Jurkat, Clone E6-1 (cell line): ENCODE measurements at regions not wholly inside any gene's neighbourhood (a gene's known extent, or its start where the extent isn't known, plus 50 kb on each side); places are given as distances from the start of the nearest gene placed in this dataset.

ENCODE experiments used
- DNase-seq: peaks from one replicate; pipeline ENCODE4 v3.0.0-alpha.2; 2011; ENCODE audit warnings: low read depth, low spot score
- H3K4me3 ChIP-seq: 2 replicates; pipeline ENCODE4 v1.5.1; 2011; ENCODE audit warnings: mild to moderate bottlenecking, low read length, control low read depth, moderate library complexity

DNA sequence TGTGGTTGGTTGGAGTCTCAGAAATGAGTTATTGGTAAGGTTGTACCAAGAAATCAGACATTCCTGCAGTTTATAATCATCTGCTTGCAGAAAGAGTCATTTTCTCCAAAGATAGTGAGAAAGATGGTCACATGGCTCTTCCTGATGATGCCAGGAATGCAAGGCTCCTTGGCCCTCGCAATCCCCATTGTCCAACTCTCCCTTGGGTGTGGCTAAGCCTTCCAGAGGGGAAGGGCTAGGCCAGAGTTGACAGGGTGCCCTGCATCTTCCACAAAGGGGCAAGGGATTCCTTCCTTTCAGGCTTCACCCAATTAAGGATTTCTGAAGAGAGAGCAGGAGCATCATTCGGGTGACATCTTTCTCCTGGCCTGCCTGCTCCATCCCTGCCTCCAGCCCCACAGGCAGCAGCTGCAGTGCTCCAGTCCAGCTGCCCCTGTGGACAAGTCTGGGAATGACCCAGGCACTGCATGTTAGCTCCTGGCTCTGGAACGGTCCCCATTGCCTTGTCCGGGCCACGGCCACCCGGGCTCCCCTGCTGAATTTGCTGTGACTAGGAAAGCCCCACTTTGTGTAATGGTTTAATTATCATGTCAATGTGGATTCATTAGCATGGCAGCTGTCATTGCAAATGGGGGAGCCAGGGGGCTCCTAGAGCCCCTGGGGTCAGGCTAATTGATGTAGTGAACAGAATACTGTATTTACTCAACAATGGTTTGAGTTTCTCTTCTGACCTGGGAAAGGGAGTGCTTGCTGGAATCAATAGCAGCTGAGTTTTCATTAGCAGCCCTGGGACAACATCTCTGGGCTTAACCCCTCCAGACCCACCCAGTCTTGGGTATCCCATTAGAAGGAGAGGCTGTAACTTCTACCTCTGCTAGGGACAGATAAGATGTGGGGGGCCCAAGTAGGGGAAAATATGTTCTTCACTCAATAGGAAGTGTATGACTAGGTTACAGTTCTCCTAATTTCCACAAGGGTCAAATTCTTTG is 112.6 kb upstream of the TBX20 start:
- no peak for DNase-seq
- no peak overlapping the region for H3K4me3 ChIP-seq

DNA sequence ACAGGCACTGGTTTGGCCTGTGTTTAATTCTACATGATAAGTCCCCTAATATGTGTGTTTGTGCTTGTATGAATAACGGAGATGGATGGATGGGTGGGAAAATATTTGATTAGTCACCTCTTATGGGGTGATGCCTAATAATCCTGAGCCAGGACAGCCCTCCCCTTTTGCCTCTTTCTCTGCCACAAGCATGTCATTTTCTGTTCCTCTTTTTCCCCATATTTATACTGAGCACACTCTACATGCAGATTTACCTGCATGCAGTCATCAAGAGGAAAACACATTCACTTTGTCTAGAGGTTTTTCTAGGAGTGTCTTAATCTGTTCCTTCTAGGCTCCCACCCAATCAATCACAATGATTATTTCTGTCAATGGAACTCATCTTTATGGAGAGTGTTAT is 111.6 kb upstream of the TBX20 start:
- no peak overlapping the region for H3K4me3 ChIP-seq
- DNase-seq = no peak

DNA sequence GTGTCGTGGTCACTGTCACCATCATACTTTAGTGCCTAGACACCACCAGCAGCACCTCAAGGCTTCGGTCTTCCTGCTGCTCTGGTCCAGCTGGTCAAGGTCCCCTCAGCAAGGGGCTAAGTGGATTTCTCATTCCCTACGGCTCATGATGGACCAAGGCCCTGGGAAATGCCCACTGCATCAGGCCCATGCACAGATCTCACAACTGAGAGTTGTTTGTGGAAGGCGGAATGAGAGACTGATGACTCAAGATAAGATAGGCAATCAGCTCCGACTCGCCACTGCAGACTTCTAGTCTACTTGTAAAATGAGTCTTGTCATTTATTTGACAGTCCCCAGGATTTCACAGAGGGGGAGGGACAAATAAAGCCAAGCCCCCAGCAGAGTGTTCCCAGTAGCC is 108.4 kb upstream of the TBX20 start:
- no peak overlapping the region for H3K4me3 ChIP-seq
- no peak for DNase-seq

DNA sequence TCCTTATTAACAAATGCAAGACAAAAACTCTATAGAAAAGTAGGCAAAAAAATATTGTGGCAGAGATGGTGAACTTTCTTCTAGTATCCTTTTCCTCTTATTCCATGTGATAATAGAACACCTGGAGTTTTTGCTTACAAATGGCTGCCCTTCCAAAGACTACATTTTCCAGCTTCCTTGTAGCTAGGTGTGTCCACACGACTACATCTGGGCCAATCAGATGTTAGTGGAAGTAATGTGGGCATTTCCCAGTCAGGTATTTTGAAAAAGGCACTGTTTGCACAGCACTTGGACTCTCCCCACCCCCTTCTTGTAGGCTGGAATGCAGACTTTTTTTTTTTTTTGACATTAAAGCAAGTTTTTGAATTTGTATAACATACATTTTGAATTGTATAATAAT is 105.5 kb upstream of the TBX20 start:
- no peak overlapping the region for H3K4me3 ChIP-seq
- DNase-seq = no peak

DNA sequence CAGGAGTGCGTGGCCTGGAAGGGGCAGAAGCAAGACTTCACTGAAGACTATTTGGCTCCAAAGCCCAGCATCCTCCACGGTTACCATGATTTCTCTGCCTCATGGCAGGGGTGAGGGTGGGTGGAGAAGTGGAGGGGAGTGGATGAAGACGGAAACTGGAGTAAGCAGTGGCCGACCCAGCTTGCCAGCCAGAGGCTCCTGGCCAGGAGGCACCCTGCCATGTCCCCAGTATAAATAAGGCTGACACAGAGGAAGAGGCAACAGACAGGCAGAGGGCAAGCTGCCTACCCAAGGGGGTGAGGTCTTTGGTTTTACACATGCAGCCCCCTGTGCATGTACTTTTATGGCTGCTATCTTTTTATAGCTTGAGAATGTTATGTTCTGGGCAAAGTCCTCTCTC is 102.6 kb upstream of the TBX20 start:
- H3K4me3 ChIP-seq = no peak overlapping the region
- no peak for DNase-seq

DNA sequence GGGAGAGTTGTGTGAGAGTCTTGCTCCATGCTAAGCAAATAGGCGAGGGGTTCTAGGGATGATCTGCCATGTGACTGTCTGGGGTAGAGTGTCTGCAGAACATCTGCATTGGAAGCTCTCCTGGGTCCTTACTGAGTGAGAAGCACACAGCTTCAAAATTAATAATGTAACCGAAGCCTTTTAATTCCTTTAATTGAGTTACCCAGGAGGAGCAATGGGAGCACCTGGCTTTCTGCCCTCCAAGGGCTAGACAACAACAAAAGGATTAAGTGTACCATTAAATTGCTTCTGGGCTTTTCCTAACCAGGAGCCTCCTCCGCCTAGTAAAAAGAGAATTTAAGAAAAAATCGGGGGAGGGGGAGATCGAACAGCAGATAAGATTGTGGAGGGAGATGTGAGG is 102.0 kb upstream of the TBX20 start:
- no peak for DNase-seq
- no peak overlapping the region for H3K4me3 ChIP-seq

DNA sequence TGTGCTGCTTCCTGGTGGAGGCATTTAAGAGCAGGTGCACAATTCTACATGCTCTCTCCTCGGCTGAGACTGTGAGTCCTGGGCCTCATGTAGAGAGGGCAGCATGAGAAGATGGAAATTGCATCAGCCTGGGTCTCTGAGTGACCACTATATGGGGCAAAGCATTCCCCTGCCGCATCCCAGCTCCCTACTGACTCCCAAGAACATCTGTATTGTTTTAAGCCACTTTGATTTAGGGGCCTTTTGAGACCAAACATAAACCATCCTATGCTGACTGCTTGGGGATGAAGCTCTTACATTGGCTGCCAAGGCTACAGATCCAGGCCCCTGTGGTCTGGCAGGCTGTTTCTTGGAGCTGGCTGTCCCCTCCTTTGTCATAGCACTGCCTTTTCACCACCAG is 101.3 kb upstream of the TBX20 start:
- no peak overlapping the region for H3K4me3 ChIP-seq
- no peak for DNase-seq

DNA sequence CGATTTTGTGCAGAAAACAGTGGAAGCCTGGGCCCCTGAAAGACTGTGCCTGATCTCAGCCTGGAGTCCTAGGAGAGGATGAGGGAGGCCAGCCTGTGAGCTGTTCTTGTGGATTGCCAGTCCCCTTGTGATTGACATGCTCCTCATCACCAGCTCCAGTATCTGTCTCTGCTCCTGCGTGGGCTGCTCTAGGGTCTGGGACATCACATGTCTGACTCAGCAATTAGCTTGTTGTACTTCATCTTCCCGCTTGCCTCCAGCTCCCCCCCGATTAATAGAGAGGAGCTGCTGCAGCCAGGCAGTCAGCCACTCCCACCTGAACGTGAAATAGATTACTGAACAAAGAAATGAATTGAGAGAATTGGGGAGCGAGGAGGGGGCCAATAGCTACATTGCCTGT is 99.6 kb upstream of the TBX20 start:
- no peak overlapping the region for H3K4me3 ChIP-seq
- DNase-seq = no peak

DNA sequence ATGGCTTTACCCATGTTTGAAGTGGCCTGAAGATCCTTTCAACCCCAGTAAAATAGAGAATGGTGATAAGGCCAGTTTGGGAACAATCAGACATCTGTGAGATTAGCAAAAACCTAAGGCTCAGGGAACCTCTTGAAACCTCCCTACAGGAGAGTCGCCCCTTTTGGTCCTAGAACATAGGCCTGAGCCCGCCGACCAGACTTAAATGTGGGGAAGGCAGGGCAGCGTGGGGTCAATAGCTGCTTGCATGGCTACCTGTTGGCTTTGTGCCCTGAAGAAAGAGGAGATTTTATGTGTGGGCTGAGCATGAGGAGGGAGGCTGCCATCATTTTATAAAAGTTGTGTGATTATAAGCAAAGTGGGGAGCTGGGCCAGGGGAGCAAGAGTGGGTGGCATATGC is 97.6 kb upstream of the TBX20 start:
- no peak for DNase-seq
- H3K4me3 ChIP-seq = no peak overlapping the region

DNA sequence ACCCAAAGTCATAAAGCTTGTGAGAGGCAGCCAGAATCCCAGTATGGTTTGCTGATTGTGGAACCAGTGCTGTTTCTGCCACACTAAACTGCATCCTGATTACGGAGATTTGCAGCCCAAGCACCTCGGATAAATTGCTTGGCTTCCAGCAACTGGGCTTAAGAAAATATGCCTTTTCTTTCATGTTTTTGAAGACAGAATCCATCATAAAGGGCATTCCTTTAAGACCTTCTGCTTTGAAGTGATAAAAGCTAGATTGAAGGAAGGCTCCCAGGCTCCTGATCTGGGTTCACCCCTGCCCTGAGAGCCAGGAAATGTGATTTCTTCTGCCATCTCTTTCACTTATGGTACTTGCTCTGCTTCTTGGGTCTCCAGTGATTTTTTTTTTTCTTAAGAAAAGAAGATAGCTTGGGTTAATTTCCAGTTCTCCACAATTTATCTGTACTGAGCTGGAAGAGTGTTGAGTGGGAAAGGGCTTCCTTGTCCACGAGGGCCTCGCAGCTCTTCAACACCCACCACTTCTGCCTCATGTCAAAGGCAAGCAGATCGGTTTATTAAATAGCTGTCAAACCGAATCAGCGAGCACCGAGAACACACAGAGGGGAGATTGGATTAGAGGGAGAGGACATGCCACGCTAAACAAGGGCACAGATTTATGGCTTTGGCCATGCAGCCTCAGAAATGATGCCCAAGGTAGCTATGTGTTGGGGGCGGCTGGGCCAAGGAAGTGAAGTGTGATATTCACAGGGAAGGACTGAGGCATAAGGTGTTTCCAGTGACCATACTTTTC is 94.9 kb upstream of the TBX20 start:
- no peak overlapping the region for H3K4me3 ChIP-seq
- no peak for DNase-seq

DNA sequence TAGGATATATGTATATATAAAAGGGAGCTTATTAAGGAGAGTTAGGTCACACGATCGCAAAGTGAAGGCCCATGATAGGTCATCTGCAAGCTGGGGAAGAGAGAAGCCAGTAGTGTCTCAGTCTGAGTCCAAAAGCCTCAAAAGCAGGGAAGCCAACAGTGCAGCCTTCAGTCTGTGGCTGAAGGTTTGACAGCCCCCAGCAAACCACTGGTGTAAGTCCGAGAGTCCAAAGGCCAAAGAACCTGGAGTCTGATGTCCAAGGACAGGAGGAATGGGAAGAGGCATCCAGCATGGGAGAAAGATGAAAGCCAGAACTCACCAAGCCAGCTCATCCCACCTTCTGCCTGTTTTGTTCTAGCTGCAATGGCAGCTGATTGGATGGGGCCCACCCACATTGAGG is 88.9 kb upstream of the TBX20 start:
- no peak overlapping the region for H3K4me3 ChIP-seq
- DNase-seq = no peak

DNA sequence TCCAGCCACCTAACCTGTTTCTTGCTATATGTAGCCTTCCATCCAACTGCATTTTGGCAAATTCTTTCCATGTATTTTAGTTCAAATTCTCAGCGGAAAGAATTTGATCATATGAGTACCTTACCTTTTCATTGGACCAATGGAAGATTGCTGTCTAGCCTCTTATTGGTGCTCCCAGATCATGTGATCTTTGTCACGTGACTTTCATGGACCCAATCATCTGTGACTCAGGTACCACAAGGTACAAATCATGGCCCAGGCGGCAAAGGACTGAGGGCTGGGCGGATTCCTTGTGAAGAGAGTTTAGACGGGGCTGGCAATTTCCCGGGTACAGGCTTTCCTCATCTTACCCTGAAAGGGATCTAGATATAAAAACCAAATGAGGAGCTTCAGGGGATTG is 85.9 kb upstream of the TBX20 start:
- H3K4me3 ChIP-seq = no peak overlapping the region
- DNase-seq = no peak

DNA sequence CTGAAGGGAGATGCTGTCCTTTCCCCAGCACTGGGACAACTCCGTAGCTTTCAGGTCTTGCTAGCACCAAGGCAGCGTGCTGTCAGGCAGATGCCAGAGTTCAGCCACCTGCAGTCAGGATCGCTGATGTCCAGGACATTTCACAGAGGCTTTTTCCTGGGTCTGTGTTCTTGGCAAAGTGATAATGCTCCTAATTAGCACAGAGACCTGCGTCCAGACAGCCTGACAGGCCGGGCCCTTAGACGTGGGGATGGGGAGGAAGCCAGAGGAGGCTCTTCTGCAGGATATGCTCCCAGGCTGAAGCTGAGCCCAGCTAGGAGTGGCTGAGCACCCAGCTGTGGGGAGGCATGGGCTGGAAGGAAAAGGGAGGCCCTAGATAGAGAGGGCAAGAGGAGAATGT is 82.5 kb upstream of the TBX20 start:
- no peak overlapping the region for H3K4me3 ChIP-seq
- no peak for DNase-seq

DNA sequence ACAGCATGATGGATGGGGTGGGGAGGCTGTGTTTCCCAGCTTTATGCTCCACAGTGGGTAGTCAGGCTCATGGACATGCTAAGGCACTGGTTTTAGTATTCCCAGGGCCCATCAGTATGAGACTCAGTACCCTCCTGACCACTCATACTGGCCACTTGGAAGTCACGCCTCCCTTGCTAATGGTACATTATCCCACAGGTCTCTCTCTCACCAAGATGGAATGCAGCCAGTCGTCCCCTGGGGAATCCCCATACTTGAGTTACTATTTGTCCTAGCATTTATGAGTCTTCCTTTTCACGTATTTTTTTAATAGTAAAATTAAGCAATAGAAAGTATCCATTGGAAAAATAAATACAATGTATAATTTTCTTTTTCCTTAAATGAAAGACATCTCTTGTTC is 80.6 kb upstream of the TBX20 start:
- DNase-seq = no peak
- no peak overlapping the region for H3K4me3 ChIP-seq

DNA sequence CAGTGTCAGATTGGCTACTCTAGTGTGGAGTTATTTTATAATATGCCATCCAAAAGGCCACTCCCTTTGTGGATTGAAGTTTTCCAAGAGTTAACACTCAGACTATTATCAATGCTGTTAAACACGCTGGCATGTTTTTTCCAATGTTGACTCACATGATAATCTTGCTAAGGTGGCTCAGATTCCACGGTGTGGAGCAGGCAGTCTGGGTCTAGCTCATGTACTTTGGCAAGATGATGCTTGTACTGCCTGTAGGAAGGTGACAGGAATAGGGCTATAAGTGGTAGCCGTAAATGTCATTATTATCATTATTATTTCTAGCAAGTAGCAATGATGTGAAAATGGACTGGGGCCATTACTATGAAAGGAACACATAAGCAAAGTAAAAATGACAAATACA is 79.4 kb upstream of the TBX20 start:
- no peak for DNase-seq
- H3K4me3 ChIP-seq = no peak overlapping the region

DNA sequence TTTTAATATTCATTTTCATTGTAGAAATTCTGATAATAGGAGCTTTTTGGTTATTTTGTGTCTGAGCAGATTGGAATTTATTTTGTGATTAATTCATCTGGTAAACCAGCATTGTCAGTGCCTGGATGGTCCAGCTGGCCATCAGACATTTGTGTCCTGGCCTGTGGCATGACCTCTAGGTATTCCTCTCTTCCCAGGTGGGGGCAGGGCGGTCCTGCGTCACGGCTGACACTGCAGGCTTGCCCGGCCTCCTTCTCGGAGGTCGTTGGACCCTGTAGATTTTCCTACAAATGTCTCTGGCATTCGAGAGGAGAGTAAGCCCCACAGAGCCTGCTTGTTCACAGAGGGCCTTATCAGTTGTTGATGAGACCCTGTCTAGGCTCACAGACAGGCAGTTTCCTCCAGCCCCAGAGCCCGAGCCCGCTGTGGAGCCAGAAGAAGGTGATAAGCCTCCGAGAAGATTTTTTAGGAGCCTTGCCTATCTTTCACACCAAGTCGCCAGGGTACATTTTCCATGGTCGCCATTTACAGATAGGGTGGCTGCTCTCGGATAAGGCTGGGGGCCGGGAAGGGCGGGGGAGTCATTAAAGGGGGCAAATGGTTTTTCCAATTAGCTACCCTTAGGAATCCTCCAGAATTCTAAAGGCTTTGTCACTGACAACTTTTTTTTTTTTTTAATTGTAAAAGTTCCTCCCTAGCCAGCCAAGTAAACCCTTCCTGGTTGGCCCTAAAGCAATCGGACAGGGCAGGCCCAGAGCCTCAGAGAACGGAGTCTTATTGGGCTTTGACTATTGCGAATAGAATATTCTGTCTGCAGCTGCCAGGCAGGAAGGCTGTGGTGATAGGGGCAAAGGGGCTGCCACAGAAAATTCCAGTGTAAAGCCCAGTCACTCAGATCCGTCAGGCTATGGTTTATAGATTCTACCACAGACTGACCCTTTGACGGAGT is 78.1 kb upstream of the TBX20 start:
- H3K4me3 ChIP-seq = no peak overlapping the region
- DNase-seq = no peak

DNA sequence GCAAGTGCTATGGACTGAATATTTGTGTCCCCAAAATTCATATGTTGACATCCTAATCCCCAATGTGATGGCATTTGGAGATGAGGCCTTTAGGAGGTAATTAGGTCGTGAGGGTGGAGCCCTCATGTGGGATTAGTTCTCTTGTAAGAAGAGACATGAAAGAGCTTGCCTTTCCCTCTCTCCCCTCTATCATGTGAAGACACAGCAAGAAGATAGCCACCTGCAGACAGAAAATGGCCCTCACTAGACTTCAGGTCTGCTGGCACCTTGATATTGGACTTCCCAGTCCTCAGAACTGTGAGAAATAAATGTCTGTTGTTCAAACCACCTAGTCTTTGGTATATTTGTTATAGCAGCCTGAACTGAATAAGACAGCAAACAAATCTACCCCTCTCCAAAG is 75.1 kb upstream of the TBX20 start:
- H3K4me3 ChIP-seq = no peak overlapping the region
- no peak for DNase-seq

DNA sequence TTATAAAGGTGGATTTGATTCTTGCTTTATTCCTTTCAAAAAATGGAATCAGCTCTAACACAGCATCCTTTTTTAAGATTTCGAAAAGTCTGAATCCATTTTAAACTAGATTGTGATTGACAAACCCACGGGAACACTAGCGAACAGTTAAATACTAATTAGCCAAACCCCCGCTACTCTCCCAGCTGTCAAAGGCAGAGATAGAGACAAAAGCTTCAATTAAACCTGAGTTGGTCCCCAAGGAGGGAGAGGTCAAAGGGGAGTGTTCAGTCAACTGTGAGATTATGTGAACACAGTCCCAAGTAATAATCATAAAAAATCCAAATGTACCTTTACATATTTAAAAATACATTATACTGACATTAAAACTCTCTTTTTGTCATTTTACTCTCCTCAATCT is 65.7 kb upstream of the TBX20 start:
- no peak for DNase-seq
- H3K4me3 ChIP-seq = no peak overlapping the region

DNA sequence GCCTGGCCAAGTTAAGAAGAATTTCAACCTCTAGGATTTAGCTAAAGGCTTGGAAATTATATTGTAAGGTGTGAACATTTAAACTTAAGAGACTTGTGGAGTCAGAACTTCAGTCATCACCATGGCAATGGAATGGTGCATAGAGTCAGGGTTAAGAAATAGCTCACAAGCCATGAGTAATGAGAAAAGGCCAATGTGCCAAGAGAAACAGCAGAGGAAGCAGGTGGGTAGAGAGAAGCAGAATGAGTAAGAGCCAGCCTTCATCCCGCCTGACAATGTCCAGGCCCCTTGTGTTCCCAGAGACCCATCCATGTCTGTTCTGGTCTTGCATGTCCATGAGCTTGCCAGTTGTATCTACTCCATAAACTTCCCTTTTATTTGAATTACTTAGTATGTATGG is 62.6 kb upstream of the TBX20 start:
- H3K4me3 ChIP-seq = no peak overlapping the region
- no peak for DNase-seq
